KMS-11 (cell line): ENCODE measurements at regions not wholly inside any gene's neighbourhood (a gene's known extent, or its start where the extent isn't known, plus 50 kb on each side); places are given as distances from the start of the nearest gene placed in this dataset.

Source experiments
- H2AFZ ChIP-seq: fragments of 200-600 bp; sonication (generic); 2 replicates; pipeline ENCODE4 v1.6.1; 2016; ENCODE audit warnings: antibody characterized with exemption, mixed run types, low read depth
- H3K27ac ChIP-seq: fragments of 200-600 bp; sonication (generic); 2 replicates; pipeline ENCODE4 v1.6.1; 2016; ENCODE audit warnings: mild to moderate bottlenecking, mixed run types
- H3K27me3 ChIP-seq: fragments of 200-600 bp; sonication (generic); 2 replicates; pipeline ENCODE4 v1.6.1; 2017; ENCODE audit warnings: mild to moderate bottlenecking, low read depth, mixed run types, moderate library complexity; ENCODE audit not compliant: insufficient read depth
- H3K36me3 ChIP-seq: fragments of 200-600 bp; sonication (generic); 2 replicates; pipeline ENCODE4 v1.6.1; 2017; ENCODE audit warnings: mild to moderate bottlenecking, mixed run types; ENCODE audit not compliant: insufficient read depth
- H3K4me1 ChIP-seq: fragments of 200-600 bp; sonication (generic); 2 replicates; pipeline ENCODE4 v1.6.1; 2016; ENCODE audit warnings: mild to moderate bottlenecking, low read depth, mixed run types; ENCODE audit not compliant: poor library complexity, severe bottlenecking
- H3K4me2 ChIP-seq: fragments of 200-600 bp; sonication (generic); 2 replicates; pipeline ENCODE4 v1.7.0; 2016; ENCODE audit warnings: mild to moderate bottlenecking, mixed run types
- H3K4me3 ChIP-seq: fragments of 200-600 bp; sonication (generic); IDR thresholded peaks from 2 replicates; pipeline ENCODE4 v1.6.1; 2017; ENCODE audit warnings: low read depth, low read length, mixed read lengths; ENCODE audit not compliant: insufficient read depth
- H3K79me2 ChIP-seq: fragments of 200-600 bp; sonication (generic); 2 replicates; pipeline ENCODE4 v1.6.1; 2016; ENCODE audit warnings: low read depth, mixed run types; ENCODE audit not compliant: insufficient read depth
- H3K9ac ChIP-seq: fragments of 200-600 bp; sonication (generic); 2 replicates; pipeline ENCODE4 v1.6.1; 2016; ENCODE audit warnings: mild to moderate bottlenecking, mixed run types
- H4K20me1 ChIP-seq: fragments of 200-600 bp; sonication (generic); 2 replicates; pipeline ENCODE4 v1.6.1; 2016; ENCODE audit warnings: mild to moderate bottlenecking, mixed run types; ENCODE audit not compliant: insufficient read depth
- TF ChIP-seq, protein P1 (sequence below): fragments of 200-600 bp; sonication (generic); conservative IDR thresholded peaks from 2 replicates; pipeline ENCODE4 v1.6.1; 2017; ENCODE audit warnings: low read depth, mild to moderate bottlenecking, antibody characterized with exemption, low read length, moderate library complexity, mixed read lengths

DNA sequence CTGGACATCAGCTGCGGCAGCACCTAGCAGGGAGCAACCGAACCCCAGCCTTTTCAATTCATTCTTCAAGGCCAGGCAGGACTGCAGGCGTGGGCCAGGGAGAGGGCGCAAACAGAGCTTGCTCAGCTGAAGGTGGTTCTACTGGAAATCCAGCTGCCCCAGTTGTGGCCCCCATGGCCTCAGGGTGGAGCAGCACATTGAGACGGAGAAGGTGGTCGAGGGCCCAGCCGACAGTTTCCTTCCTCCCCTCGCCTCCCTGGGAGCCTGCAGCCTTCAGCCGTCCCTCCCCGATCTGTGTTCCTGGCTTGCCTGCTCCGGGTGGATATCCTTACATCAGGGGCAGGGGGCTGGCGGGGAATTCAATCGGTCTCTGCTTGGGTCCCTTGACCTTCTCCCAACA lies 217.8 kb downstream of the ANKRD60 start:
- no peaks in the 10 kb centered on the region for H3K4me1 ChIP-seq
- H3K4me2 ChIP-seq: no peak overlapping the region
- H3K79me2 ChIP-seq: no peaks in the 10 kb centered on the region
- H3K27me3 ChIP-seq: peaks cover 19% of the 10 kb centered on the region; the same call in 1 of the 2 replicates
- TF ChIP-seq, protein P1, sequence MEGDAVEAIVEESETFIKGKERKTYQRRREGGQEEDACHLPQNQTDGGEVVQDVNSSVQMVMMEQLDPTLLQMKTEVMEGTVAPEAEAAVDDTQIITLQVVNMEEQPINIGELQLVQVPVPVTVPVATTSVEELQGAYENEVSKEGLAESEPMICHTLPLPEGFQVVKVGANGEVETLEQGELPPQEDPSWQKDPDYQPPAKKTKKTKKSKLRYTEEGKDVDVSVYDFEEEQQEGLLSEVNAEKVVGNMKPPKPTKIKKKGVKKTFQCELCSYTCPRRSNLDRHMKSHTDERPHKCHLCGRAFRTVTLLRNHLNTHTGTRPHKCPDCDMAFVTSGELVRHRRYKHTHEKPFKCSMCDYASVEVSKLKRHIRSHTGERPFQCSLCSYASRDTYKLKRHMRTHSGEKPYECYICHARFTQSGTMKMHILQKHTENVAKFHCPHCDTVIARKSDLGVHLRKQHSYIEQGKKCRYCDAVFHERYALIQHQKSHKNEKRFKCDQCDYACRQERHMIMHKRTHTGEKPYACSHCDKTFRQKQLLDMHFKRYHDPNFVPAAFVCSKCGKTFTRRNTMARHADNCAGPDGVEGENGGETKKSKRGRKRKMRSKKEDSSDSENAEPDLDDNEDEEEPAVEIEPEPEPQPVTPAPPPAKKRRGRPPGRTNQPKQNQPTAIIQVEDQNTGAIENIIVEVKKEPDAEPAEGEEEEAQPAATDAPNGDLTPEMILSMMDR: no peak
- H2AFZ ChIP-seq: no peak overlapping the region
- H3K9ac ChIP-seq: no peak overlapping the region
- no peak overlapping the region for H3K27ac ChIP-seq
- no peaks in the 10 kb centered on the region for H3K36me3 ChIP-seq
- no peak overlapping the region for H3K4me3 ChIP-seq
- H4K20me1 ChIP-seq: no peaks in the 10 kb centered on the region

DNA sequence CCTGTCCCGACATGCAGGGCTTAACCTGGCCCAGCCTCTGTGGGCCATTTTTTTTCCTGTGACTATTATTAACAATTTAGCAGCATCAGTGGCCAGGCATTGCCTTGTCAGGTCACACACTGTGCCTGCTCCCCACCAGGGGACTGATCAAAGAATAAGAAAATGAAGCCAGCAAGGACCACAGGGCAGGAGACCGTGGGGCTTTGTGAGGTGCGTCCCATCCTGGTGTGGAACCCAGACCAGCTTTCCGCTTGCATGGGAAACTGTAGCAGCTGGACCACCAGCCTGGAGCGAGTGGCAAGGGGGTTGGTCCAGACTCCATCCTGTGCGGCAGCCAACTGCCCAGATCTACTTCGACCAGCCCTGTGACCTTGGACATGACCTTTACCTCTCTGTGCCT lies 218.3 kb downstream of the ANKRD60 start:
- H4K20me1 ChIP-seq: no peaks in the 10 kb centered on the region
- no peak overlapping the region for H3K4me2 ChIP-seq
- no peak overlapping the region for H3K9ac ChIP-seq
- H3K27me3 ChIP-seq: peaks cover 19% of the 10 kb centered on the region; the same call in 1 of the 2 replicates
- H3K4me3 ChIP-seq: no peak overlapping the region
- no peaks in the 10 kb centered on the region for H3K36me3 ChIP-seq
- H3K27ac ChIP-seq: no peak overlapping the region
- no peaks in the 10 kb centered on the region for H3K79me2 ChIP-seq
- TF ChIP-seq, protein P1: no peak
- H3K4me1 ChIP-seq: no peaks in the 10 kb centered on the region
- no peak overlapping the region for H2AFZ ChIP-seq

DNA sequence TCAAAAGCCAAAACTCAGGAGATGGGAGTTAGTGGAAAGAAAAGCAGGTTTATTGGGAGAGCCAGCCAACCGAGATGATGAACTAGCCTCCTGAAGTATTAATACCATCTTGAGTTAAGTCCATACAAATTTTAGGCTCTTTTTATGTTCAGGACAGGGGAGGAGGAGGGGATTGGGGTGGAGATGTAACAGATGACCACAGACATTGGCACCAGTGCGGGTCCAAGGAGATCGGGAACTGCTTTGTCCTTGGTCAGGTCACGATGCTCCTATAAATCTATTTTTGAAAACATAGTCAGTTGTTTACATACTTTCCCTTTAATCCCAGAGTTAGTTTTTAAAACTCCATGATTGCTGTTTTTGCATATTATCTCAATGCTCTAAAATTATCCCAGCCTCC lies 219.6 kb downstream of the ANKRD60 start:
- H3K4me2 ChIP-seq: no peak overlapping the region
- no peak overlapping the region for H3K9ac ChIP-seq
- no peak overlapping the region for H2AFZ ChIP-seq
- H3K36me3 ChIP-seq: no peaks in the 10 kb centered on the region
- H4K20me1 ChIP-seq: no peaks in the 10 kb centered on the region
- H3K4me1 ChIP-seq: no peaks in the 10 kb centered on the region
- H3K27ac ChIP-seq: no peak overlapping the region
- H3K4me3 ChIP-seq: no peak overlapping the region
- peaks cover 26% of the 10 kb centered on the region for H3K27me3 ChIP-seq
- TF ChIP-seq, protein P1: no peak
- no peaks in the 10 kb centered on the region for H3K79me2 ChIP-seq

DNA sequence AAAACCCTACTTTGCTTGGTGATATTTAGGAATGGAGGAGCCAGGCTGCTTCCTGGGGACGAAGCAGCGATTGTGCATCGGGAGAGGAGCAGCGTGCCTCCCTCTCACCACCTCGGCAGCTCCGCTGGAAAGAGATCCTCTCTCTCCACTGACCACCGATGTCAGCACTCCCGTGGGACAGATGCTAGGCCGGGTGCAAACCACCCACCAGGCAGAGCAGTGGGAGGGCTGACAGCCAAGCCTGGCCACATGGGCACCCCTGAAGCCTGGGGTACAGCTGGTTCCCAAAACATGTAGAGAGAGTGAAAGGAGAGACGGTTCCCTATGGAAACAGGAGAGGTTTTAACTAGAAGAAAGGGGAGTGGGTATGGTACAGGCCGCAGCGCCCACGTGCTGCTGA lies 220.0 kb downstream of the ANKRD60 start:
- Histone ChIP-seq H2AFZ (no peak overlapping the region), H3K4me1 (no peaks in the 10 kb centered on the region), H3K27ac (no peak overlapping the region)

More for the DNA sequence above, 220.0 kb downstream of the ANKRD60 start:
- TF ChIP-seq, protein P1: no peak
- no peaks in the 10 kb centered on the region for H3K79me2 ChIP-seq
- no peaks in the 10 kb centered on the region for H3K36me3 ChIP-seq
- no peak overlapping the region for H3K9ac ChIP-seq
- no peaks in the 10 kb centered on the region for H4K20me1 ChIP-seq
- H3K4me2 ChIP-seq: no peak overlapping the region
- H3K4me3 ChIP-seq: no peak overlapping the region
- peaks cover 26% of the 10 kb centered on the region for H3K27me3 ChIP-seq
